Endodermal cell (in vitro differentiated cells): ENCODE measurements at regions not wholly inside any gene's neighbourhood (a gene's known extent, or its start where the extent isn't known, plus 50 kb on each side); places are given as distances from the start of the nearest gene placed in this dataset.
A peak's percentile ranks its signal among the peaks of the same experiment; 100 is the strongest.

ENCODE experiments used
- DNase-seq: peaks from one replicate; pipeline ENCODE4 v3.0.0-alpha.2; 2017
- H3K27ac ChIP-seq: 2 replicates; pipeline ENCODE4 v1.5.1; 2013; ENCODE audit warnings: mild to moderate bottlenecking, low read depth, low read length, moderate library complexity
- H3K27me3 ChIP-seq: 2 replicates; pipeline ENCODE4 v1.6.1; 2013; ENCODE audit warnings: mild to moderate bottlenecking, low read length, moderate library complexity; ENCODE audit not compliant: insufficient read depth, control insufficient read depth, poor library complexity, severe bottlenecking
- H3K36me3 ChIP-seq: 2 replicates; pipeline ENCODE4 v1.7.0; 2013; ENCODE audit warnings: mild to moderate bottlenecking, low read length, moderate library complexity; ENCODE audit not compliant: control insufficient read depth, insufficient read depth
- H3K4me1 ChIP-seq: one replicate; pipeline ENCODE4 v1.7.0; 2013; ENCODE audit warnings: low read length; ENCODE audit not compliant: control insufficient read depth, insufficient read depth
- H3K4me3 ChIP-seq: 2 replicates; pipeline ENCODE4 v1.5.1; 2013; ENCODE audit warnings: mild to moderate bottlenecking, low read length, moderate library complexity
- H3K9ac ChIP-seq: 2 replicates; pipeline ENCODE4 v1.6.1; 2013; ENCODE audit warnings: mild to moderate bottlenecking, low read length, moderate library complexity; ENCODE audit not compliant: poor library complexity, severe bottlenecking; ENCODE audit errors: extremely low read depth
- H3K9me3 ChIP-seq: 2 replicates; pipeline ENCODE4 v1.6.1; 2013; ENCODE audit warnings: mild to moderate bottlenecking, low read length, moderate library complexity; ENCODE audit not compliant: control insufficient read depth
- H3K27ac Mint-ChIP-seq: 2 replicates; pipeline ENCODE4 v1.8.0; 2020; ENCODE audit warnings: mixed read lengths
- H3K27me3 Mint-ChIP-seq: 2 replicates; pipeline ENCODE4 v1.8.0; 2021; ENCODE audit warnings: mild to moderate bottlenecking, mixed read lengths; ENCODE audit not compliant: insufficient read depth
- H3K36me3 Mint-ChIP-seq: 2 replicates; pipeline ENCODE4 v1.8.0; 2020; ENCODE audit warnings: low read depth, mixed read lengths
- H3K4me1 Mint-ChIP-seq: 2 replicates; pipeline ENCODE4 v1.8.0; 2020; ENCODE audit warnings: mixed read lengths
- H3K4me3 Mint-ChIP-seq: 2 replicates; pipeline ENCODE4 v1.8.0; 2020; ENCODE audit warnings: mild to moderate bottlenecking, moderate library complexity, mixed read lengths
- H3K9me3 Mint-ChIP-seq: 2 replicates; pipeline ENCODE4 v1.8.0; 2020; ENCODE audit warnings: mild to moderate bottlenecking, mixed read lengths
- CTCF ChIP-seq: fragments of 200-600 bp; sonication (generic); conservative IDR thresholded peaks from 2 replicates; pipeline ENCODE4 v1.5.0; 2021; ENCODE audit warnings: antibody characterized with exemption, mild to moderate bottlenecking
- WGBS, 2 experiments: methylation state at CpG; one replicate each; pipeline versions ENCODE4 v1.1.5 to v1.1.7; 2013; ENCODE audit warnings: missing lambda C conversion rate in 2 of 2, mixed read lengths in 1 of 2; ENCODE audit not compliant: insufficient coverage in 1 of 2, insufficient read length in 1 of 2; 5-methylcytosine and 5-hydroxymethylcytosine counted together

GRCh38 chr2:23158306-23158705, 226.7 kb upstream of the KLHL29 start:
- 92% methylated on average over 1 of the region's 2 CpGs; no CpG with 5 or more reads in 1 of the 2 experiments for WGBS, 2 experiments
- no peak for DNase-seq
- no peaks in the 10 kb centered on the region for H3K4me1 Mint-ChIP-seq
- Histone ChIP-seq H3K4me1 (no peaks in the 10 kb centered on the region), H3K9me3 (no peaks in the 10 kb centered on the region), H3K36me3 (no peaks in the 10 kb centered on the region), H3K27ac (peak overlapping the region; percentile 36), H3K9ac (no peak overlapping the region), H3K27me3 (peaks cover 6% of the 10 kb centered on the region), H3K4me3 (no peak overlapping the region)
- H3K27ac Mint-ChIP-seq: no peak overlapping the region
- H3K4me3 Mint-ChIP-seq: no peak overlapping the region
- H3K9me3 Mint-ChIP-seq: no peaks in the 10 kb centered on the region
- no peaks in the 10 kb centered on the region for H3K27me3 Mint-ChIP-seq
- no peak for TF ChIP-seq CTCF
- H3K36me3 Mint-ChIP-seq: no peaks in the 10 kb centered on the region

- WGBS, 2 experiments: 88 to 93% methylated on average over 3 to 5 of the region's 5 CpGs
- Histone ChIP-seq H3K27me3 (peaks cover 6% of the 10 kb centered on the region), H3K27ac (no peak overlapping the region), H3K36me3 (no peaks in the 10 kb centered on the region), H3K9ac (no peak overlapping the region), H3K4me1 (no peaks in the 10 kb centered on the region), H3K9me3 (no peaks in the 10 kb centered on the region), H3K4me3 (no peak overlapping the region)
- no peak overlapping the region for H3K27ac Mint-ChIP-seq
- no peaks in the 10 kb centered on the region for H3K4me1 Mint-ChIP-seq
- no peaks in the 10 kb centered on the region for H3K36me3 Mint-ChIP-seq
- peaks cover 3% of the 10 kb centered on the region for H3K27me3 Mint-ChIP-seq
- no peak for DNase-seq
- H3K4me3 Mint-ChIP-seq: no peak overlapping the region
- no peaks in the 10 kb centered on the region for H3K9me3 Mint-ChIP-seq
- no peak for TF ChIP-seq CTCF
Observed at GRCh38 chr2:23159746-23160405, 225.1 kb upstream of the KLHL29 start.

GRCh38 chr2:23164173-23164572, 220.8 kb upstream of the KLHL29 start:
- no peak overlapping the region for H3K4me3 ChIP-seq
- H3K36me3 ChIP-seq: no peaks in the 10 kb centered on the region
- Mint-ChIP-seq H3K36me3 (no peaks in the 10 kb centered on the region), H3K4me1 (no peaks in the 10 kb centered on the region), H3K27me3 (peaks cover 9% of the 10 kb centered on the region), H3K9me3 (peaks cover 2% of the 10 kb centered on the region), H3K27ac (no peak overlapping the region), H3K4me3 (no peak overlapping the region)
- H3K27me3 ChIP-seq: peaks cover 6% of the 10 kb centered on the region
- no peaks in the 10 kb centered on the region for H3K9me3 ChIP-seq
- H3K4me1 ChIP-seq: no peaks in the 10 kb centered on the region
- H3K9ac ChIP-seq: no peak overlapping the region
- H3K27ac ChIP-seq: no peak overlapping the region
- DNase-seq: no peak
- WGBS, 2 experiments: 89 to 92% methylated on average over 2 of the region's 2 CpGs
- no peak for TF ChIP-seq CTCF
